ENCODE measurements at regions not wholly inside any gene's neighbourhood (a gene's known extent, or its start where the extent isn't known, plus 50 kb on each side); places are given as distances from the start of the nearest gene placed in this dataset.

- no peaks in the 10 kb centered on the region for H3F3A ChIP-seq (ENCODE audit: insufficient read depth)
- H2AFZ ChIP-seq (ENCODE audit: low read depth, low read length, severe bottlenecking), result no peak overlapping the region
- H3K9ac ChIP-seq (ENCODE audit: low read length), result no peak overlapping the region
- H3K9me3 ChIP-seq (ENCODE audit: insufficient read depth, low read length), result no peaks in the 10 kb centered on the region
- H3K27me3 ChIP-seq (ENCODE audit: low read length), result no peaks in the 10 kb centered on the region
- H3K4me2 ChIP-seq (ENCODE audit: low read depth, low read length, poor library complexity, severe bottlenecking), result no peak overlapping the region
- TF ChIP-seq EZH2phosphoT487 (conservative IDR thresholded peaks at IDR 0.05; ENCODE audit: low read length) (no peak), CTCF (IDR thresholded peaks at IDR 0.05; ENCODE audit: insufficient read depth, low read length, poor library complexity, severe bottlenecking) (no peak)
- H3K79me2 ChIP-seq (ENCODE audit: insufficient read depth, low read length), result no peaks in the 10 kb centered on the region
- H3K36me3 ChIP-seq (ENCODE audit: low read length), result no peaks in the 10 kb centered on the region
- no peaks in the 10 kb centered on the region; the same call in 1 of the 2 replicates for H3K9me2 ChIP-seq (replicated peaks; ENCODE audit: insufficient read depth, low read length)
- no peaks in the 10 kb centered on the region for H4K20me1 ChIP-seq (ENCODE audit: low read depth, low read length)
- no peak overlapping the region for H3K27ac ChIP-seq (ENCODE audit: low read depth, low read length)
- H3K4me3 ChIP-seq (ENCODE audit: insufficient read depth, low read length, poor library complexity, severe bottlenecking), result no peak overlapping the region
Observed at GRCh38 chr2:21966139-21966538, 842.4 kb downstream of the TDRD15 start.

GRCh38 chr2:21970971-21971370 lies 847.2 kb downstream of the TDRD15 start:
- Histone ChIP-seq H4K20me1 (ENCODE audit: low read depth, low read length) (no peaks in the 10 kb centered on the region), H3K36me3 (ENCODE audit: low read length) (no peaks in the 10 kb centered on the region)
- TF ChIP-seq EZH2phosphoT487 (conservative IDR thresholded peaks at IDR 0.05; ENCODE audit: low read length), result no peak
- no peak for TF ChIP-seq CTCF (IDR thresholded peaks at IDR 0.05; ENCODE audit: insufficient read depth, low read length, poor library complexity, severe bottlenecking)

GRCh38 chr2:21972586-21972985 lies 848.8 kb downstream of the TDRD15 start:
- Histone ChIP-seq H3K9me2 (replicated peaks; ENCODE audit: insufficient read depth, low read length) (no peaks in the 10 kb centered on the region), H3F3A (ENCODE audit: insufficient read depth) (no peaks in the 10 kb centered on the region), H3K27me3 (ENCODE audit: low read length) (no peaks in the 10 kb centered on the region), H3K4me2 (ENCODE audit: low read depth, low read length, poor library complexity, severe bottlenecking) (no peak overlapping the region), H3K36me3 (ENCODE audit: low read length) (no peaks in the 10 kb centered on the region), H4K20me1 (ENCODE audit: low read depth, low read length) (no peaks in the 10 kb centered on the region), H3K9me3 (ENCODE audit: insufficient read depth, low read length) (no peaks in the 10 kb centered on the region), H3K4me3 (ENCODE audit: insufficient read depth, low read length, poor library complexity, severe bottlenecking) (no peak overlapping the region), H3K79me2 (ENCODE audit: insufficient read depth, low read length) (no peaks in the 10 kb centered on the region), H3K27ac (ENCODE audit: low read depth, low read length) (no peak overlapping the region), H3K9ac (ENCODE audit: low read length) (no peak overlapping the region), H2AFZ (ENCODE audit: low read depth, low read length, severe bottlenecking) (no peak overlapping the region)
- no peak for TF ChIP-seq CTCF (IDR thresholded peaks at IDR 0.05; ENCODE audit: insufficient read depth, low read length, poor library complexity, severe bottlenecking)
- no peak for TF ChIP-seq EZH2phosphoT487 (conservative IDR thresholded peaks at IDR 0.05; ENCODE audit: low read length)

More at GRCh38 chr2:21970971-21971370, 847.2 kb downstream of the TDRD15 start:
- no peaks in the 10 kb centered on the region for H3K9me2 ChIP-seq (replicated peaks; ENCODE audit: insufficient read depth, low read length)
- H3K4me3 ChIP-seq (ENCODE audit: insufficient read depth, low read length, poor library complexity, severe bottlenecking), result no peak overlapping the region
- no peaks in the 10 kb centered on the region for H3K79me2 ChIP-seq (ENCODE audit: insufficient read depth, low read length)
- no peaks in the 10 kb centered on the region for H3F3A ChIP-seq (ENCODE audit: insufficient read depth)
- no peak overlapping the region for H3K9ac ChIP-seq (ENCODE audit: low read length)
- H3K9me3 ChIP-seq (ENCODE audit: insufficient read depth, low read length), result no peaks in the 10 kb centered on the region
- H3K4me2 ChIP-seq (ENCODE audit: low read depth, low read length, poor library complexity, severe bottlenecking), result no peak overlapping the region
- H2AFZ ChIP-seq (ENCODE audit: low read depth, low read length, severe bottlenecking), result no peak overlapping the region
- H3K27ac ChIP-seq (ENCODE audit: low read depth, low read length), result no peak overlapping the region
- H3K27me3 ChIP-seq (ENCODE audit: low read length), result no peaks in the 10 kb centered on the region
